ENCODE measurements at regions not wholly inside any gene's neighbourhood (a gene's known extent, or its start where the extent isn't known, plus 50 kb on each side); places are given as distances from the start of the nearest gene placed in this dataset.

GRCh38 chr1:219520241-219520640 is 92.7 kb downstream of the ZC3H11B start:
- no peak for DNase-seq

GRCh38 chr1:219518907-219519248 is 94.0 kb downstream of the ZC3H11B start:
- no peak for DNase-seq

- no peak for DNase-seq
Measured at GRCh38 chr1:219518168-219518906, 94.6 kb downstream of the ZC3H11B start.

- no peak for DNase-seq
Measured at GRCh38 chr1:219517031-219517430, 95.9 kb downstream of the ZC3H11B start.

- no peak for DNase-seq
Measured at GRCh38 chr1:219514728-219515127, 98.2 kb downstream of the ZC3H11B start.

- DNase-seq: no peak
Measured at GRCh38 chr1:219507437-219507836, 105.5 kb downstream of the ZC3H11B start.

- no peak for DNase-seq
Measured at GRCh38 chr1:219506936-219507335, 106.0 kb downstream of the ZC3H11B start.

GRCh38 chr1:219506473-219506899 is 106.4 kb downstream of the ZC3H11B start:
- no peak for DNase-seq

- no peak for DNase-seq
Measured at GRCh38 chr1:219505886-219506285, 107.0 kb downstream of the ZC3H11B start.

GRCh38 chr1:219503604-219504003 is 109.3 kb downstream of the ZC3H11B start:
- DNase-seq: no peak

- no peak for DNase-seq
Measured at GRCh38 chr1:219500327-219500897, 112.5 kb downstream of the ZC3H11B start.

GRCh38 chr1:219498666-219499065 is 114.2 kb downstream of the ZC3H11B start:
- no peak for DNase-seq

GRCh38 chr1:219495737-219496408 is 117.0 kb downstream of the ZC3H11B start:
- DNase-seq: no peak

- DNase-seq: no peak
Measured at GRCh38 chr1:219492717-219493116, 120.2 kb downstream of the ZC3H11B start.

GRCh38 chr1:219490566-219490965 is 122.3 kb downstream of the ZC3H11B start:
- DNase-seq: no peak

- DNase-seq: no peak
Measured at GRCh38 chr1:219489636-219490035, 123.3 kb downstream of the ZC3H11B start.

- DNase-seq: no peak
Measured at GRCh38 chr1:219488275-219488674, 124.6 kb downstream of the ZC3H11B start.

- no peak for DNase-seq
Measured at GRCh38 chr1:219483530-219483929, 129.4 kb downstream of the ZC3H11B start.

- no peak for DNase-seq
Measured at GRCh38 chr1:219480011-219480410, 132.9 kb downstream of the ZC3H11B start.

- DNase-seq: no peak
Measured at GRCh38 chr1:219478811-219479210, 134.1 kb downstream of the ZC3H11B start.

GRCh38 chr1:219477861-219478260 is 135.0 kb downstream of the ZC3H11B start:
- DNase-seq: no peak

- no peak for DNase-seq
Measured at GRCh38 chr1:219476716-219477115, 136.2 kb downstream of the ZC3H11B start.

GRCh38 chr1:219476116-219476515 is 136.8 kb downstream of the ZC3H11B start:
- DNase-seq: no peak

GRCh38 chr1:219472596-219472995 is 140.3 kb downstream of the ZC3H11B start:
- no peak for DNase-seq
